HUDEP-2 (cell line): ENCODE measurements at regions not wholly inside any gene's neighbourhood (a gene's known extent, or its start where the extent isn't known, plus 50 kb on each side); places are given as distances from the start of the nearest gene placed in this dataset.

Experiments used
- DNase-seq, 76 experiments: peaks; one replicate each; lab custom pipeline; 2025; ENCODE audit not compliant: unreplicated experiment in 76 of 76; lab: John Stamatoyannopoulos, UW

- DNase-seq, result no peak
These were observed 487.5 kb upstream of the SALL1 start for GRCh38 chr16:51638339-51639135.

- no peak for DNase-seq
These were observed 486.7 kb upstream of the SALL1 start for GRCh38 chr16:51637770-51638094.

GRCh38 chr16:51636920-51637769, 486.1 kb upstream of the SALL1 start:
- no peak for DNase-seq

- DNase-seq, result no peak
These were observed 484.1 kb upstream of the SALL1 start for GRCh38 chr16:51635181-51635580.

- no peak for DNase-seq
These were observed 479.0 kb upstream of the SALL1 start for GRCh38 chr16:51630076-51630475.

- DNase-seq, result no peak
These were observed 478.5 kb upstream of the SALL1 start for GRCh38 chr16:51629576-51629975.

- DNase-seq, result no peak
These were observed 473.2 kb upstream of the SALL1 start for GRCh38 chr16:51624080-51624775.

- no peak for DNase-seq
These were observed 470.5 kb upstream of the SALL1 start for GRCh38 chr16:51621610-51622009.

- DNase-seq, result no peak
These were observed 464.1 kb upstream of the SALL1 start for GRCh38 chr16:51615141-51615540.

GRCh38 chr16:51607201-51607651, 456.2 kb upstream of the SALL1 start:
- no peak for DNase-seq

GRCh38 chr16:51596247-51596646, 445.2 kb upstream of the SALL1 start:
- no peak for DNase-seq

- DNase-seq, result no peak
These were observed 441.6 kb upstream of the SALL1 start for GRCh38 chr16:51592535-51593300.

GRCh38 chr16:51592001-51592501, 441.0 kb upstream of the SALL1 start:
- no peak for DNase-seq

GRCh38 chr16:51591480-51591879, 440.4 kb upstream of the SALL1 start:
- no peak for DNase-seq

GRCh38 chr16:51579652-51580360, 428.7 kb upstream of the SALL1 start:
- no peak for DNase-seq

GRCh38 chr16:51577621-51578303, 426.7 kb upstream of the SALL1 start:
- DNase-seq, result no peak

- DNase-seq, result no peak
These were observed 425.6 kb upstream of the SALL1 start for GRCh38 chr16:51576498-51577195.

- no peak for DNase-seq
These were observed 422.1 kb upstream of the SALL1 start for GRCh38 chr16:51573191-51573590.
